HG02763 (cell line): ENCODE measurements at regions not wholly inside any gene's neighbourhood (a gene's known extent, or its start where the extent isn't known, plus 50 kb on each side); places are given as distances from the start of the nearest gene placed in this dataset.
"Not testable (repeated sequence)": the region's sequence is repeated elsewhere in the genome, so short reads cannot be mapped to it uniquely, and the experiment has no call there.

Experiments used
- ATAC-seq: cut with Tn5 transposase; IDR thresholded peaks from one replicate; pipeline ENCODE4 v1.9.1; 2021; ENCODE audit warnings: mild to moderate bottlenecking, moderate library complexity; ENCODE audit not compliant: unreplicated experiment

DNA sequence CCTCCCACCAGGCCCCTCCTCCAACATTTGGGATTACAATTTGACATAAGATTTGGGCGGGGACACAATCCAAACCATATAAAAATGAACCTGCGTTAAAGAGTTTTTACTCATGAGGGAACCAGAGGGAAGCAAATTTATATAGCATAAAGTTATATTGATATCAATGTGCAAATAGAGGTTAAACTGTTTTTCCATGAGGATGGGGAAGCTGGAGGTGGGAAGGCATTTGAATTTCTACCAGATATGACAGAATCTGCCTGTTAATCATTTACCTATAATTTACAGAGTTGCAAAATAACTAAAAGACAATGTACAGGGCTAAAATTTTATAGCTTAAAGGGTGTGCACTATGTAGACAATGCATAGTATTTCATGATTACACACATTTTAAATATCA is 322.0 kb upstream of the FKBP1C start:
- ATAC-seq, result no peak

DNA sequence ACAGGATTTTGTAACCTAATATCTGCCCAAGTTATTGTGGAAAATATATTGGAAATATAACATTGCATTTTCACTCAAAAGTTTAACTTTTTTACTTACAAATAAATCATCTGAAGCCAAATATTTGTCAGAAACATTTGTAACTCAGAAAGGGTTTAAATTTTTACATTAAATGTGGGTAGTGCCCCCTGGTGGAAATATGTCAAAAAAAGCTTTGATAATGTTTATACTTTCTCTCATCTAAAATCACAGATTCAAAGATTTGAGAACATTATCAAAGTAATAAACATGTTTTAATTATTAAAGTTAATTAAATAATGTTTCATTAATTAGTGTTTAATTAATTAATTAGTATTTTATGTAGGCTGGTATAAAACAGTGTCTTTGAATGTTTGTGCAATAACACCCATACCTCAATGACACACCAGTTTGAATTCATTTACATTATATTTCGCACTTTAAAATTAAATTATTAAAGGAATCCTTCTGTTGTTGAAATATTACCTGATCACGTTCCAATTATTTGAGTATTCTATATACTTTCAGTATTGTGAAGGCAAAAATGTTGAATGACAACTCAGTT is 320.1 kb upstream of the FKBP1C start:
- no peak for ATAC-seq

DNA sequence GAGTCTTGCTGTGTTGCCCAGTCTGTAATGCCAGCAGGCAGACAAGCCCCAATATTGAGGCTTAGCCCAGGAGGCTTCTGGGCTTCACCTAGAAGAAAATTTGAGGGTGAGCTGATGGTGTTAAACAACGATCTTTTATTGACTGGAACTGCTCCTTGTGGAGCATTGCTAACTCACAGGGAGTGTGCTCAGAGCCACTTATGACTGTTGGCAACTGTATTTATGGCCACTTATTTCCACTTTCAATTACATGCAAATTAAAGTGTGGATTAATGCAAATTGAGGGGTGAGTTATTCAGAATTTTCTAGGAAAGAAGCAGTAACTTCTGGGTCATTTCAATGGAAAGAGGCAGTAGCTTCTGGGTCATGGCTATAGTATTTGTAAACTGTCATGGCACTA is 317.2 kb upstream of the FKBP1C start:
- no peak for ATAC-seq

DNA sequence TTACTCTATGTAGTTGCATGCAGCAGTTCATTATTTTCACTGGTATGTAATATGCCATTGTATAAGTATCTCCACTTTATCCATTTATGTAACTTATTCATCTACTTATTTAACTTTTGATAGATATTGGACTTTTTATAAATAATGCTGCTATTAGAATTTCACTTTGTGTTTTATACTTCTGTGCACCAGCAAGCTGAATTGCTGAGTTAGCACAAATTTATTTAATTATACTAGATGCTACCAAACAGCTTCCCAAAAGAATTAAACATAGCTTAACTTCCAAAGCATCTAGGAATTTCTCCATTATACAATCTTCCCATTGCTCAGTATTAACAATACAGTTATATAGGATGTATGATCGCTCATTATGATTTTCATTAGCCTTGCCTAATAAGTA is 308.0 kb upstream of the FKBP1C start:
- ATAC-seq, result no peak

DNA sequence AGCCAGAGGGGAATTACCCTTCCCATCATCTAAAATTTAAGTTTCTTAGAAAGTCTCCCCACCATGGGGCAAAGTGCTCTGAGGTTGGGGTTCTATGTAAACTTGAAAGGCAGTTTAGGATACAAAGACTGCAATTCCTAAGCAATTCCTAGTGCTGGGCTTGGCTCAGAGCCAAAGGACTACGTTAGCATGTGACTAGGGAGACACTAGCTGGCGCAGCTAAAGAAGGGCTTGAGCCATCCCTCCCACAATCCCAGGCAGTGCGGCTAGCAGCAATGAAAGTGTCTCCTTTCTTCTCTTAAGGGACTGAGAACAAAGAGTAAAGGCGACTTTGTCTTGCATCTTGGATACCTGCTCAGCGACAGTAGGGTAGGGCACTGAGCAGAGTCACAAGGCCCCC is 306.6 kb upstream of the FKBP1C start:
- ATAC-seq, result no peak

DNA sequence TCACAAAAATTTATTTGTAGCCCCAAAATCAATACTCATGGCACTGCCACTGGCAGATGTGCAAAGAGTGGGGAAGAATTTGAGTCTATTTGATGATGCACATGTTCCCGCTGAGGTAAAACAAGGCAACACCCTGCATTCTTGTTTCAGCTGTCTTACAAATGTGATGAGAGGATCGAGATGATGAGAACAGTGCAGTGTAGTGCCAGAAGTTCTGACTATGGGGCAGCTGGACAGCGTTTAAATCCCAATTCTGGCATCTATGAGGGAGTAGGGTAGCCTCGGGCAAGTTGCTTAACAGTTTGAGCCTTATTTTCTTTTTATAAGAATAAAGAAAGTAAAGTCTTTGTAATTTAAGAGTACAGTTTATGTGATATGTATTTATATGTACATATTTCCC is 296.7 kb upstream of the FKBP1C start:
- ATAC-seq, result no peak

DNA sequence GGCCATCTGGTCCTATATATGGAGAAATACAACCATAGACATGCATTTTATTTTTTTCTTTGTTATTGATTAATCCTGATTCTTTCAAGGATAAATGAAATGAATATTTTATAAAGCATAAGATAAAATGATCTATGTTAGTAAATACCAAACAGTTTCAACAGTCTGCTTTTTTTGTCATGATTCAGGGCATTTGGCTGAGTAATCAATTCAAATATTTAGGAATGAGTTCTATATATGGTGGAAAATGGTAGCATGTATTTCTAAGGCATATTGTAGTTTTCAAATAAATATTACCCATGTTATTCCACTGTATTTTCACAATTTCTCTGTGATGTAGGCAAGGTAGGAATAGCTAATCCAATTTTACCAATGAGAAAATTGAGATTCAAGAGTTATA is 287.5 kb upstream of the FKBP1C start:
- no peak for ATAC-seq

DNA sequence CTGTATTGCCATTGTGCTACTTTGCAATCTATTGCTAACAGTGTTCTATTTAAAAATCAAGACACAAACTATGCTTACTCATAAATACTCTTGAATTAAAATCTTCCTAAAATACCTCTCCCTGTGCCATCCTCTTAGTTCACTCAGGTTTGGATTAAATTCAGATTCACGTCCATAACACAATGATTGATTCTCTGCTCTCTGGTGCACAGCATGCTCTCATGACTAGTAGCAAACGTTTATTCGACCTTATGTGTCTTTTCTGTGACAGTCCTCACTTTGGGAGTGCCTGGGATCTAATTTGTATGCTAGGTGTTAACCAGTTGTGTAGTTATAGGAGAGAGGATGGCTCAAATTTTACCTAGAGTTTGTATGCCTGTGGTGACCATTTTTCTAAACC is 270.4 kb upstream of the FKBP1C start:
- ATAC-seq, result no peak

DNA sequence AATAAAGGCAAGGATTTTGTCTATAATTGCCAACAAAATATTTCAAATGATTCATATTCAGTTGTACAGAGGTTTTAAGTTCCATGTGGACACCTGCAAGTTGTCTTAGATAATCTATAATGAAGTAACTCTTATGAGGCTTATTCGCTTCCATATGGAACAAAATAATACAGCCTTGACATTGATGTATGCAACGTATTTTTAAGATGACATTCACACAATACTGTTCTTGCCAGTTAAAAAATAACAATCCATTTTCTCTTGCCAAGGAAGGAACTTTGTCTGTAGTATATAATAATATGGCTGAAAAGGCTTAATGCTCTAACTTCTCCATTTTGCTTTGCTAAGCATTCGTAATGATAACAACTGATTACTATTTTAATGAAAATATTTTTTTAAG is 269.3 kb upstream of the FKBP1C start:
- no peak for ATAC-seq

DNA sequence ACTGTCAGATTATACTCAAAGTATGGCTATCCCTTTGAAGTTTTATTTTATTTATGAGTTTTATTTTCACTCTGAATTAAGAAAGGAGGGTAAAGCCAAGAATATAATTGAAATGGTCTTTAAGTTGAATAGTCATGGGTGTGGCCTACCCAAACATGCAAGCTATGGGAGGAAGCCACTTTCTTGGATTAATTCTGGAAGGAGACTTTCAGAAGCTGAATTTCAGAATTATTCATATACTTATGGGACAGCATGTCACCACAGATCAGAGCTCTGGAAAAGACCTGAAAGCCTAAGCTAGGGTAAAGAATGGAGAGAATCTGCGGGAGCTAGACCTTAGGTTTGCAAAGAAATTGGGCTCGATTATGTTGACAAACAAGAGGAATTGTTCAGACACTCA is 242.4 kb upstream of the FKBP1C start:
- ATAC-seq, result no peak

DNA sequence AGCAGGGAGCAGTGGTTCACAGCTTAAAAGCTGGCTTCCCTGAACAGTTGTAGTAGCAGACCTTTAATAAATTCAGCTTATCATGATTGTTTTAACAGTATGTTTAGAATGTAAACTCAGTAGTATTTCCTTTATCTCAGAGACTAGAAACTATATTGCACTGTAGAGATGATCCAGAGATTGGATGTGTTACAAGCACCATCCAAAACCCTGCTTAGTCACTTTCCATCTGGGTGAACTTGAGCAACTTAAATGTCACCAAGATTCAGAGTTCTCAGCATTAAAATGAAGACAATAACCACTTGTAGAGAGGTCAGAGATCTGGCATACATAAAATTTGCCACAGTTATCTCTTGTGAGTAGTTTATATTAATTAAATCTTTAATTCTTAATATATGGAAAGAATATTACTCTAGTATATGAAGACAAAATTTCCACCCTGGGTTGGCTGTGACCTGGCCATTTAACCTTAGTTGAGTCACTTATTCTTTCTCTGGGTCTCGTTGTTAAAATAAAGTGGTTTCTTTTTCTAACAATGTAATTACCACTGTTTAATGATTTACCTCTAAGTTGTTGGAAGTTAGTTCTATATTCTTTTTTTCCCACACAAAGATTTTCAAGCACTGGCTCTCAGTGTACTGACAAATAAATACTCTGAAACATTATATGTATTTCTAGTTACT is 239.2 kb upstream of the FKBP1C start:
- peak; percentile 43 for ATAC-seq

DNA sequence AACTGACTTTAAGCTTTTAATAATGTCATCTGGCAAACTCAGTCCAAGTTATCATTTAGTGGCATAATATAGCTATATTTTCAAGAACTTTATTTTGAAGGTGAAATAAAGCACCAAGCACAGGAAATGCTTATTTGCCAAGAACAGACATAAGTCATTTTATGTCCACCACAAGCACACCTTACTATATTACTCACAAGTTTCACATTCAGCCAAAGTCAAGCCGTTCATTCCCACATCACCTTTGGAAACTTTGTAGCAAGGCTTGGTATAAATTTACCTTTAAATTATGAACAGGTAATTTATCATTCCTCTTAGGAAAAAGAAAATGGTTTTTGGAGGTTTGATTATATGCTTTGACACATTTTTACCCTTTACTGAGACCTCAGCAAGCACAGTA is 236.8 kb upstream of the FKBP1C start:
- peak; percentile 76 for ATAC-seq

DNA sequence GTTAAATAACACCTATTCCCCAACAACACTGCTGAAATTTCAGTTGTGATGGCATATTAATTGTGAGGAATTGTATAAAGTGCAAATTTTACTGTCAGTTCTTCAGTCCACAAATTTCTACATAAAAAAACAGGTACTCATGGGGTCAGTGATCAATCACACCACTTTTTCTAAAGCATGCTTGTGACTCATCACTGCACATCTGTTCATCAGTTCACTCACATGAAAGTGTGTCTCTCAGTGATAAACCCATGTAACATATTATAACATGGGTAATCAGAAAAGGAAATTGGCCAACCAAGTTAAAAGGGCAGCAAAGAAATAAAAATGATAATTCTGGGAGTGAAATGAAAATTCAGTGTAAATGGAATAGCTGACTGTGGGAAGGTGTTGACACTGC is 234.7 kb upstream of the FKBP1C start:
- no peak for ATAC-seq

DNA sequence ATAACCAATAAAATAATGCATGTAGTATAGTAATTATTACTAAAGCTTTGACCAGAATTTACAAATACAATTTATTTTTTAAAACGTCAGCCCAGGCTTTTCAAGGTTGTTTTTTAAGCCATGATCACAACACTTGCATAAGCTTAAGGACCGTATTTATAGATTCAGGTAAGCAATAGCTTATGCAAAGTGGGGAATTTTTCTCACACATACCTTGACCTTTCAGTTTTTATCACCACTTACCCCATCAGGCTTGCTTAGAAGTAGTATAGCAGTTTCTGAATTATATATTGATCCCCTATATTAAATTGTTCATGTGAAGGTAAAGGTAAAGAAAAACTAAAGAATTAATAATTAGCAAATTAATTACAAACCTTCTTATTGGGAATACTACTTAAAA is 232.3 kb upstream of the FKBP1C start:
- peak; percentile 38 for ATAC-seq

DNA sequence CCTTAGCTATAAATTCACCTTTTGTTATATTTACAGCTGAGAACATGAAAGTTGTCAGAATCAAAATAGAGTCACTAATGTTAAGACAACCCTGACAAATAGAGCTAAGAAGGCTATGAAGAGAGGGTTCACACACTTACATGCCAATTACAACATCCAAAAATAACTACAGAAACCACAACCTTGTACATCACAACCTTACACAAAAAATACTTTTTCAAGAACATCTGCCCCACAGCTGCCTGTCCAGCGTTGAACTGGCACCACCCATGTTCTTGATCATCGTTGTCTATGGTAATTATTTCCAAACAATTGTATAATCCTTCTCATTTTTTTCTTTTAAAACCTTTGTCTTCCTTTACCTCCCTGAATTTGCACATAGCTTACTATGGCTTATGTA is 231.2 kb upstream of the FKBP1C start:
- ATAC-seq, result no peak

DNA sequence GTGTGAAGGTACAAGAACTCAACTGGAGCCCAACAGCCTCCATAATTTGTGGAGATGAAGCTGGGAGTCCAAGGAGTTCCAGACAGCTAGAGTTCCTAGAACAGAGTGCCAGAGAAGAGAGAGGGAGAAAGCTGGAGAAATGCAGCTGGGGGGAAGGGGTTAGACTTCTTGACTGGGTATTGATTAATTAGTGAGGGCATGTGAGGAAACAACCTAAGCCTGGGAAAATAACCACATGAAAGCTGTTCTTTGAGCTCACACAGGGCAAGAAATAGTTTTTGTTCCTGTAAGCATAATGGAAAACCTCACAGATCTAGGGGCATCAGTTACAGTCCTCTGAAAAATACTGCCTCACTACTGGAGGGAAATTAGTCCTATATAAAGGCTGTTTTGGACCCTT is 230.5 kb upstream of the FKBP1C start:
- ATAC-seq, result no peak

DNA sequence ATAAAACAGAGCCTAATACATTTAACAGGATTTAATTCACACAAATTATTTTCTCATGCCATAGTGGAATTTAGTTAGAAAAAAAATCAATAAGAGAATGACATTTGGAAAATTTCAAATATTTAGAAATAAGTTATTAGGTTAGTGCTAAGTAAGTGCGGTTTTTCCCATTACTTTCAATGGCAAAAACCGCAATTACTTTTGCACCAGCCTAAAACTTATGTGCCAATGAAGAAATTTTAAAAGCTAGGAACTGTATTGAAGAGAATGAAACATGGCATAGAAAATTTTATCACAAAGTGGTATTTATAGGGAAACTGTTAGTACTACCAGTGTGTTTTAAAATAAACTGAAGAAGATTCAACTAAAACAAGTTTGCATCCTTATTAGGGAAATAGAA is 228.3 kb upstream of the FKBP1C start:
- no peak for ATAC-seq

DNA sequence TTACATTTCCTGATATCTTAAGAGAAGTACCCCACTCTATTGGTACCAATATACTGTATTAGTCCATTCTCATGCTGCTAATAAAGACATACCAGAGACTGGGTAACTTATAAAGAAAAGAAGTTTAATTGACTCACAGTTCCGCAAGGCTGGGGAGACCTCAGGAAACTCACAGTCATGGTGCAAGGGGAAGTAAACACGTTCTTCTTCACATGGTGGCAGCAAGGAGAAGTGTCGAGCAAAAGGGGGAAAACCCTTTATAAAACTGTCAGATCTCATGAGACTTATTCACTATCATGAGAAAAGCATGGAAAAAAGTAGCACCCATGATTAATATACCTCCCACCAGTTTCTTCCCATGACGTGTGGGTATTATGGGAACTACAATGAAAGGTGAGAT is 219.6 kb upstream of the FKBP1C start:
- ATAC-seq, result not testable (repeated sequence)

DNA sequence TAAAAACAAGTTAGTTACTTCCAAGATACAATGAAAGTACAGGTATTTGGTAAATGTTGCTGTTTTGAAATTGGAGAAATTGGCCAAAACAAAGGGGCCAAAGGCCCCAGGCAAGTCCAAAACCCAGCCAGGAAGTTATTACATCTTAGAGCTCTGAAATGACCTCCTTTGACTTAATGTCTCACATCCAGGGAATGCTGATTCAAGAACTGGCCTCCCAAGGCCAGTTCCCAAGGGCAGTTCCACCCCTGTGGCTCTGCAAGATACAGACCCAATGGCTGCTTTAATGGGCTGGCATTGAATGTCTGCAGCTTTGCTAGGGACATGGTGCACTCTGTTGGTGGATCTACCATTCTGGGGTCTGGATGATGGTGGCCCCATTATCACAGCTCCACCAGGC is 217.3 kb upstream of the FKBP1C start:
- no peak for ATAC-seq

DNA sequence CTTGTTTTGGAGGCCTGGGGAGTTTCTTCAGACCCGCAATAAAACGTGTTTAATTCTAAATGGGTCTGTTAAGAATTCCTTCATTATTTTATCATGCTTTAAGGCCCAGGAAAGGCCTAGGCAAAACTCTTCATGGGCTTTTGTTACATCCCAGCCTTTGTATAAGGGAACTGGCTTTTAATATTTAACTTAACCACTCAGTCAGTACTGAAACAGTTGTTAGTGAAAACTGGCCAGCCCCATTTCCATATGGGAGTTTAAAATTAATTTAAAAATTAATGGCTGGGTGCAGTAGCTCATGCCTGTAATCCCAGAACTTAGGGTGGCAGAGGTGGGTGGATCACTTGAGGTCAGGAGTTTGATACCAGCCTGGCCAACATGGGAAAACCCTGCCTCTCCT is 213.2 kb upstream of the FKBP1C start:
- ATAC-seq, result no peak

DNA sequence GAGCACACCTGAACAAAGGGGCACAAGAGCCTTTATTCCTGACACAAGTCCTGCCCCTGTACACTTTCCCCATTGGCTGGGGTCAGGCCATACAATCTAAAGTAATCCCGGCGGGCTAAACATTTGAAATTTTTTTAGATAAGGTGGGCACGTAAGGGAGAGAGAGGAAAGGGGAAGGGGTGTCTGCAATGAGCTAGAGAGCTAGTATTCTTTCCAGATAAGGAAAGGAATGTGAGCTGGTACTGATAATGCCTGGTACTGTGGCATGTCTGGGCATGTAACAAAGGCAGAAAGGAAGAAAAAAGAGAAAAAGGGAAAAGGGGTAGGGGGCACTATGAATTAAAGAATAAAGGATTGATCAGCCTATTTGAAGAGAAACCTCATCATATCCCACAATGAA is 212.0 kb upstream of the FKBP1C start:
- not testable (repeated sequence) for ATAC-seq

DNA sequence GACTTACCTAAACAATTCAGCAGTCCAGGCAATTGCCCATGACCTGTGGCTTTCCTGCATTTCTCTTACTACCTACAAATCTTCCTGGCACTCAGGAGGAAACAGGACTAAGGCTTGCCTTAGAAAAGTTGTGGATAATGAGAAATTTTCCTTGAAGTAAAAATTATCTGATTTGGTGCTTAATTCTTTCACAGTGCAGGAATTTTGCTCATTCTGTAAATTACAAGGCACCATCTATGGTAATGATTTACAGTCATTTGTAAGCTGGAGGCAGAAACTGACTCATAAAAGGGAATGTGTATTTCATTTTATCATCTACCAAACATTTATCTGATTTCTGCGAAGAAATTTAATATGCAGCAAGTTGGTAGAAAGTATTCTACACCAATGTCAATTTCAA is 211.5 kb upstream of the FKBP1C start:
- no peak for ATAC-seq

DNA sequence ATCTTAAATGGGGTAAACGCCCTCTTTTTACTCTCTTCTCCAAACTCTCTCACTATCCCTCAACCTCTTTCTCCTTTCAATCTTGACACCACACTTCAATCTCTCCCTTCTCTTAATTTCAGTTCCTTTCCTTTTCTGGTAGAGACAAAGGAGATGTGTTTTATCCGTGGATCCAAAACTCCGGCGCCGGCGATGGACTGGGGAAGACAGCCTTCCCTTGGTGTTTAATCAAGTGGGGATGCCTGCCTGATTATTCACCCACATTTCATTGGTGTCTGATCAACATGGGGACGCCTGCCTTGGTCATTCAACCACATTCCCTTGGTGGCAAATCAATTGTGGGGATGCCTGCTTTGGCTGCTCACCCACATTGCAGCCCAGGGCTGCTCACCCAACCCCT is 205.3 kb upstream of the FKBP1C start:
- ATAC-seq, result not testable (repeated sequence)
